A673 (cell line): ENCODE measurements at regions not wholly inside any gene's neighbourhood (a gene's known extent, or its start where the extent isn't known, plus 50 kb on each side); places are given as distances from the start of the nearest gene placed in this dataset.

Experiments
- BruUV-seq: library from RNA; stranded (reverse); fragments of 400-500 nt; replicated peaks from 2 replicates; lab custom pipeline; 2021; lab: Mats Ljungman, UMichigan
- CTCF ChIA-PET: fragments of 300-600 bp; sonication (Branson Sonifier 250); formaldehyde crosslinking; loops from one replicate; lab custom pipeline; 2022; ENCODE audit warnings: antibody characterized with exemption; lab: Charles Lee
- POLR2A ChIA-PET: fragments of 300-600 bp; sonication (Branson Sonifier 250); formaldehyde crosslinking; loops from one replicate; lab custom pipeline; 2022; ENCODE audit warnings: antibody characterized with exemption; ENCODE audit not compliant: low non-redundant PET; lab: Charles Lee
- DNase-seq: peaks from one replicate; pipeline ENCODE4 v3.0.0-alpha.2; 2015; ENCODE audit warnings: low spot score
- H3K27ac ChIP-seq: fragments of 200-600 bp; sonication (generic); 2 replicates; pipeline ENCODE4 v1.5.1; 2016; ENCODE audit warnings: mixed run types, low read depth, mild to moderate bottlenecking, mixed read lengths, antibody characterized with exemption, low read length; ENCODE audit not compliant: poor library complexity, severe bottlenecking
- H3K27me3 ChIP-seq: fragments of 200-600 bp; sonication (generic); replicated peaks from 2 replicates; pipeline ENCODE4 v1.6.1; 2017; ENCODE audit warnings: mixed run types, low read depth, mild to moderate bottlenecking, mixed read lengths, antibody characterized with exemption, low read length; ENCODE audit not compliant: insufficient read depth, poor library complexity
- H3K36me3 ChIP-seq: fragments of 200-600 bp; sonication (generic); 2 replicates; pipeline ENCODE4 v1.6.1; 2016; ENCODE audit warnings: mixed run types, mild to moderate bottlenecking, mixed read lengths, antibody characterized with exemption, low read length; ENCODE audit not compliant: insufficient read depth, poor library complexity, severe bottlenecking
- H3K4me1 ChIP-seq: fragments of 200-600 bp; sonication (generic); 2 replicates; pipeline ENCODE4 v1.6.1; 2017; ENCODE audit warnings: mixed run types, mild to moderate bottlenecking, mixed read lengths, antibody characterized with exemption, low read length; ENCODE audit not compliant: insufficient read depth, poor library complexity, severe bottlenecking
- H3K4me3 ChIP-seq: fragments of 200-600 bp; sonication (generic); 2 replicates; pipeline ENCODE4 v1.5.1; 2016; ENCODE audit warnings: low read depth, mixed run types, mild to moderate bottlenecking, mixed read lengths, low read length; ENCODE audit not compliant: poor library complexity, severe bottlenecking
- H3K9me3 ChIP-seq: fragments of 200-600 bp; sonication (generic); 2 replicates; pipeline ENCODE4 v1.6.1; 2016; ENCODE audit warnings: mixed run types, low read depth, mild to moderate bottlenecking, mixed read lengths, antibody characterized with exemption, low read length; ENCODE audit not compliant: poor library complexity, severe bottlenecking
- CTCF ChIP-seq: fragments of 300-800, 200-600 bp; sonication (generic); conservative IDR thresholded peaks from 2 replicates; pipeline ENCODE4 v1.5.1; 2017; ENCODE audit warnings: low read depth, mild to moderate bottlenecking, antibody characterized with exemption, low read length, moderate library complexity, mixed read lengths
- EZH2 ChIP-seq: fragments of 200-600 bp; sonication (generic); IDR thresholded peaks from 2 replicates; pipeline ENCODE4 v1.6.1; 2017; ENCODE audit warnings: borderline replicate concordance, low read depth, mild to moderate bottlenecking, mixed read lengths, antibody characterized with exemption, low read length; ENCODE audit not compliant: poor library complexity, severe bottlenecking
- intact Hi-C: fragments of 100-400 bp; cut with micrococcal nuclease; formaldehyde crosslinking; loops from one replicate; pipeline ENCODE4 v1.10.0; 2022; ENCODE audit not compliant: unreplicated experiment

DNA sequence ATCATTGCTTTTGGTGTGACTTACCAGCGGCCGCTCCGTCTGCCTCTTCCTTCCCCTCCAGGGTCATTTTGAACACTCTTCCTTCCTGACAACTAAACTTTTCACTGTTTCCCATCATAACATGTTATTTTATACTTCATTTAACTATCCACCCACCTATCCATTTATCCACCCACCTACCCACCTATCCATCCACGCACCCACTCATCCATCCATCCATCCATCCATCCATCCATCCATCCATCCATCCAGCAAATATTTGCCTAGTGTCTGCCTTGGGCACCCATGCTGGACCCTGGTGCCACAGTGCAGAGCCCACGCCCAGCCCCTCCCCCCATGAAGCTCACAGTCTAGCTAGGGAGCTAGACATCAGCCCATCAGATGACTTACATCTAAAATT is 254.9 kb downstream of the TLE3 start:
- H3K4me3 ChIP-seq: no peak overlapping the region
- POLR2A ChIA-PET: no interaction called here
- intact Hi-C loops: no loop called here
- BruUV-seq: no TSS peak
- no peak overlapping the region for H3K27ac ChIP-seq
- no peaks in the 10 kb centered on the region for H3K36me3 ChIP-seq
- CTCF ChIA-PET: no interaction called here
- no peaks in the 10 kb centered on the region for H3K27me3 ChIP-seq
- no peak for TF ChIP-seq EZH2
- TF ChIP-seq CTCF: no peak
- no peaks in the 10 kb centered on the region for H3K9me3 ChIP-seq
- no peak for DNase-seq
- H3K4me1 ChIP-seq: no peaks in the 10 kb centered on the region

DNA sequence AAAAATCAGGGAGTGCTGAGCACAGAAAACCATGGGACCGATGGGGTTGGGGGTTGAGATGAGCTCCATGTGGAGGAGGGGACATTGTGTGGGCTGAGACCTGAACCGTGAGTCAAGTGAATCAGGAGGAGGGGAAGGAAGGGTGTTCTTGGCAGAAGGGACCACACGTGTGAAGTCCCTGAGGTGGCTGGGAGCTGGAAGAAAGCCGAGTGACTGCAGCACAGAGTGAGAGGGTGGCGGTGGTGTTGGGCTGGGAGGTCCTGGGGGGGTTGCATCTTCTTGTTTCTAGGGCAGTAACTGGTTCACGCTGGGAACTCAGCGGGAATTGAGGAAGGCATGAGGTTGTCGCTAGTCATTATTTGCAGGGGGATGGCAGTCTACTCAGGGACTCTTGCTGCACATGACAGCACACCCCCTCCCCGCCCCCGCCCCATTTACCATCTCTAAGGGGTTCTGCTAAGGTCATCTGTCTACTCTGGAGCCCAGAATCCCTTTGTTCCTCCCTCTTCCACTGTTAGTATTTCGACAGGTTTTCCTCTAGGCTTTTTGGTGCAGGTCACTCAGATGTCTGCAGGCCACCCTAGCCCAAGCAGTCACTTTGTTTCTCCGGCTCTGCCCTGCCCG is 254.3 kb downstream of the TLE3 start:
- Histone ChIP-seq H3K36me3 (no peaks in the 10 kb centered on the region), H3K9me3 (no peaks in the 10 kb centered on the region), H3K27me3 (no peaks in the 10 kb centered on the region), H3K27ac (no peak overlapping the region), H3K4me1 (no peaks in the 10 kb centered on the region), H3K4me3 (no peak overlapping the region)
- ChIA-PET POLR2A (no interaction called here), CTCF (no interaction called here)
- BruUV-seq: no TSS peak
- no peak for TF ChIP-seq CTCF
- TF ChIP-seq EZH2: no peak
- no peak for DNase-seq
- intact Hi-C loops: no loop called here

- CTCF ChIA-PET: no interaction called here
- TF ChIP-seq EZH2 (no peak), CTCF (no peak)
- intact Hi-C loops: no loop called here
- H3K4me3 ChIP-seq: no peak overlapping the region
- H3K4me1 ChIP-seq: no peaks in the 10 kb centered on the region
- no peak for DNase-seq
- POLR2A ChIA-PET: no interaction called here
- no TSS peak for BruUV-seq
- H3K27me3 ChIP-seq: no peaks in the 10 kb centered on the region
- H3K27ac ChIP-seq: no peak overlapping the region
- no peaks in the 10 kb centered on the region for H3K9me3 ChIP-seq
- no peaks in the 10 kb centered on the region for H3K36me3 ChIP-seq
Measured at GRCh38 chr15:69843900-69844304, 253.8 kb downstream of the TLE3 start.
